B cell (primary cell): ENCODE measurements at regions not wholly inside any gene's neighbourhood (a gene's known extent, or its start where the extent isn't known, plus 50 kb on each side); places are given as distances from the start of the nearest gene placed in this dataset.

Experiments used
- EZH2 ChIP-seq: IDR thresholded peaks from 2 replicates; pipeline ENCODE4 v1.6.1; 2012; ENCODE audit warnings: borderline replicate concordance, low read depth, mild to moderate bottlenecking, moderate library complexity, low read length; ENCODE audit not compliant: insufficient read depth, poor library complexity, severe bottlenecking
- TF ChIP-seq, protein P1 (sequence below): fragments of 200-600 bp; IDR thresholded peaks from one replicate; pipeline ENCODE4 v1.8.0; 2022; ENCODE audit warnings: antibody characterized with exemption, mild to moderate bottlenecking

GRCh38 chr5:96335873-96336272 is 97.2 kb downstream of the PCSK1 start:
- TF ChIP-seq, protein P1, sequence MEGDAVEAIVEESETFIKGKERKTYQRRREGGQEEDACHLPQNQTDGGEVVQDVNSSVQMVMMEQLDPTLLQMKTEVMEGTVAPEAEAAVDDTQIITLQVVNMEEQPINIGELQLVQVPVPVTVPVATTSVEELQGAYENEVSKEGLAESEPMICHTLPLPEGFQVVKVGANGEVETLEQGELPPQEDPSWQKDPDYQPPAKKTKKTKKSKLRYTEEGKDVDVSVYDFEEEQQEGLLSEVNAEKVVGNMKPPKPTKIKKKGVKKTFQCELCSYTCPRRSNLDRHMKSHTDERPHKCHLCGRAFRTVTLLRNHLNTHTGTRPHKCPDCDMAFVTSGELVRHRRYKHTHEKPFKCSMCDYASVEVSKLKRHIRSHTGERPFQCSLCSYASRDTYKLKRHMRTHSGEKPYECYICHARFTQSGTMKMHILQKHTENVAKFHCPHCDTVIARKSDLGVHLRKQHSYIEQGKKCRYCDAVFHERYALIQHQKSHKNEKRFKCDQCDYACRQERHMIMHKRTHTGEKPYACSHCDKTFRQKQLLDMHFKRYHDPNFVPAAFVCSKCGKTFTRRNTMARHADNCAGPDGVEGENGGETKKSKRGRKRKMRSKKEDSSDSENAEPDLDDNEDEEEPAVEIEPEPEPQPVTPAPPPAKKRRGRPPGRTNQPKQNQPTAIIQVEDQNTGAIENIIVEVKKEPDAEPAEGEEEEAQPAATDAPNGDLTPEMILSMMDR: no peak
- TF ChIP-seq EZH2: no peak
